ENCODE measurements at regions not wholly inside any gene's neighbourhood (a gene's known extent, or its start where the extent isn't known, plus 50 kb on each side); places are given as distances from the start of the nearest gene placed in this dataset.

DNA sequence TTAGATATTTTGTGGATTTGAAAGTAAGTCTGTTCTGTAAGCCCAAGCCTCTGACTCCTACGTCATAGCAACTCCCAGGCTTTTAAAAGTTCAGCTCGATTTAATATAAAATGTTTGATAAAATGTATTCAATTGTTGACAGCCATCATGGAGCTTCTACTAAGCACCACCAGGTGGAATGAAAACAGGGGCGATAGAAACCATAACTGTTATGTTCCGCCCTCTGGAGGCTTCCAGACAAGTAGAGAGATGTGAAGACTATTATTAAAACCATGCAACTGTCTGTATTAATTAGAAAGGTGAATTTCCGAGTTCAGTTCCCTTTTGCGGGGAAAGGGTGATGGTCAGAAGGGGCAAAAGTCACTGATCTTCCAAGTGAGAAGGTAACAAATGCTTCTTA, 292.2 kb downstream of the NR2F2 start:
- TF ChIP-seq POLR2A (IDR thresholded peaks at IDR 0.05) (no peak), POLR2AphosphoS5 (IDR thresholded peaks at IDR 0.05) (no peak)
- TF ChIP-seq, protein P1, sequence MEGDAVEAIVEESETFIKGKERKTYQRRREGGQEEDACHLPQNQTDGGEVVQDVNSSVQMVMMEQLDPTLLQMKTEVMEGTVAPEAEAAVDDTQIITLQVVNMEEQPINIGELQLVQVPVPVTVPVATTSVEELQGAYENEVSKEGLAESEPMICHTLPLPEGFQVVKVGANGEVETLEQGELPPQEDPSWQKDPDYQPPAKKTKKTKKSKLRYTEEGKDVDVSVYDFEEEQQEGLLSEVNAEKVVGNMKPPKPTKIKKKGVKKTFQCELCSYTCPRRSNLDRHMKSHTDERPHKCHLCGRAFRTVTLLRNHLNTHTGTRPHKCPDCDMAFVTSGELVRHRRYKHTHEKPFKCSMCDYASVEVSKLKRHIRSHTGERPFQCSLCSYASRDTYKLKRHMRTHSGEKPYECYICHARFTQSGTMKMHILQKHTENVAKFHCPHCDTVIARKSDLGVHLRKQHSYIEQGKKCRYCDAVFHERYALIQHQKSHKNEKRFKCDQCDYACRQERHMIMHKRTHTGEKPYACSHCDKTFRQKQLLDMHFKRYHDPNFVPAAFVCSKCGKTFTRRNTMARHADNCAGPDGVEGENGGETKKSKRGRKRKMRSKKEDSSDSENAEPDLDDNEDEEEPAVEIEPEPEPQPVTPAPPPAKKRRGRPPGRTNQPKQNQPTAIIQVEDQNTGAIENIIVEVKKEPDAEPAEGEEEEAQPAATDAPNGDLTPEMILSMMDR (IDR thresholded peaks at IDR 0.05): no peak

Measured in prostate gland (tissue), 2 donors.